GM12878 (cell line): ENCODE measurements at regions not wholly inside any gene's neighbourhood (a gene's known extent, or its start where the extent isn't known, plus 50 kb on each side); places are given as distances from the start of the nearest gene placed in this dataset.

Experiments
- BACH1 ChIP-seq: fragments of 450-650 bp; IDR thresholded peaks from 2 replicates; pipeline ENCODE4 v1.6.1; 2017; ENCODE audit warnings: mild to moderate bottlenecking, borderline replicate concordance
- BCL11A ChIP-seq: IDR thresholded peaks from 2 replicates; pipeline ENCODE4 v1.6.1; 2011; ENCODE audit warnings: low read depth, low read length
- EGR1 ChIP-seq, 2 experiments: IDR thresholded peaks; 1 replicate in 1 of 2; 2 replicates in 1 of 2; pipeline ENCODE4 v1.6.1; 2011 to 2012; ENCODE audit warnings: low read depth in 2 of 2, low read length in 2 of 2, borderline replicate concordance in 1 of 2, mild to moderate bottlenecking in 1 of 2, moderate library complexity in 1 of 2
- HCFC1 ChIP-seq: fragments of 150-350 bp; IDR thresholded peaks from 2 replicates; pipeline ENCODE4 v1.6.1; 2014; ENCODE audit warnings: low read length
- IKZF1 ChIP-seq: fragments of 450-650 bp; conservative IDR thresholded peaks from 2 replicates; pipeline ENCODE4 v1.6.1; 2017; ENCODE audit warnings: antibody characterized with exemption, mild to moderate bottlenecking
- IRF4 ChIP-seq: IDR thresholded peaks from 2 replicates; pipeline ENCODE4 v1.6.1; 2011; ENCODE audit warnings: low read depth, low read length
- KDM1A ChIP-seq: fragments of 200-600 bp; sonication (generic); IDR thresholded peaks from 2 replicates; pipeline ENCODE4 v1.6.1; 2016; ENCODE audit warnings: borderline replicate concordance
- MTA2 ChIP-seq: fragments of 450-650 bp; IDR thresholded peaks from 2 replicates; pipeline ENCODE4 v1.6.1; 2016; ENCODE audit warnings: low read depth, mild to moderate bottlenecking, moderate library complexity
- NR2F1 ChIP-seq: fragments of 450-650 bp; conservative IDR thresholded peaks from 2 replicates; pipeline ENCODE4 v1.6.1; 2017; ENCODE audit warnings: mild to moderate bottlenecking
- RAD21 ChIP-seq: IDR thresholded peaks from 2 replicates; pipeline ENCODE4 v1.6.1; 2011; ENCODE audit warnings: mild to moderate bottlenecking, low read depth, low read length, moderate library complexity; ENCODE audit not compliant: insufficient read depth
- SIX5 ChIP-seq: IDR thresholded peaks from 2 replicates; pipeline ENCODE4 v1.6.1; 2011; ENCODE audit warnings: mild to moderate bottlenecking, low read depth, low read length, moderate library complexity; ENCODE audit not compliant: severe bottlenecking
- SP1 ChIP-seq: IDR thresholded peaks from one replicate; pipeline ENCODE4 v1.6.1; 2011; ENCODE audit warnings: low read depth, low read length
- SUPT20H ChIP-seq: IDR thresholded peaks from 2 replicates; pipeline ENCODE4 v1.6.1; 2011; ENCODE audit warnings: low read depth, mild to moderate bottlenecking, low read length, moderate library complexity, borderline replicate concordance; ENCODE audit not compliant: control insufficient read depth
- TCF7 ChIP-seq: IDR thresholded peaks from 2 replicates; pipeline ENCODE4 v1.6.1; 2014; ENCODE audit warnings: antibody characterized with exemption, borderline replicate concordance
- ZZZ3 ChIP-seq: IDR thresholded peaks from 2 replicates; pipeline ENCODE4 v1.6.1; 2011; ENCODE audit warnings: low read depth; ENCODE audit not compliant: control insufficient read depth, insufficient read length
- TF ChIP-seq, protein P1 (sequence below): fragments of 450-650 bp; formaldehyde crosslinking; IDR thresholded peaks from 2 replicates; pipeline ENCODE4 v1.4.0; 2020; ENCODE audit warnings: mild to moderate bottlenecking, moderate library complexity
- TF ChIP-seq, protein P2 (sequence below): fragments of 450-650 bp; IDR thresholded peaks from 2 replicates; pipeline ENCODE4 v1.6.1; 2016; ENCODE audit warnings: mild to moderate bottlenecking, moderate library complexity, borderline replicate concordance
- TF ChIP-seq, protein P3 (sequence below): IDR thresholded peaks from 2 replicates; pipeline ENCODE4 v1.6.1; 2011; ENCODE audit warnings: low read depth, low read length, improper control_type of control experiment, borderline replicate concordance
- TF ChIP-seq, protein P4 (sequence below): fragments of 450-650 bp; IDR thresholded peaks from 2 replicates; pipeline ENCODE4 v1.6.1; 2018; ENCODE audit warnings: borderline replicate concordance, mild to moderate bottlenecking; ENCODE audit not compliant: partially characterized antibody

DNA sequence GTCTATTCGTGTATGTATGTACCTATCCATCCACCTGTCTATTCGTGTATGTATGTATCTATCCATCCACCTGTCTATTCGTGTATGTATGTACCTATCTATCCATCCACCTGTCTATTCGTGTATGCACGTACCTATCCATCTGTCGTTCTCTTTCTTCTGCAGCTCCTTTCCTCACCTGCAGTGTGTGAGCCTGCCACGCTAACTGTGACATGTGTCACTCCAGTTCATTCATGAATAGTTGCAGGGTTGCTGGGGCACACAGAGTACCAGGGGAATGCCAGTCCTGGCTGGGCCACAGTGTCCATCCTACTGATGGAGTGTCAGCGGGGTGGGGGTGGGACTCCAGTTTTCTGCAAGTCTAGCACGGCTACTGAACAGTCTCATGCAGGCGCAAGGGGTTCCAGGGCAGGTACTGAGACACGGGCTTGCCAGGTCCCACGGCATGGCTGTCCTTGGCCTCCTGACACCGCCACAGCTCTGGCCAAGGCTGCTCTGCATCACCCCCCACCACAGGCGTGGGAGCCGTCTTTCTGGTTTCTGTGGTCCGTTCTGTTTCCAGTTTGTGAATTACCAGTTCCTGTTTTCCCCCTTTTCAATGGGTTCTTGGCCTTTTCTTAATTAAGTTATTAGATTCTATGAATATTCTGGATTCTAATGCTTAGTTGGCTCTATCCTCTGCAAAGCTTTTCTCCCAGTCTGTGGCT lies 88.8 kb upstream of the CLDN5 start (continued):
- TF ChIP-seq, protein P1, sequence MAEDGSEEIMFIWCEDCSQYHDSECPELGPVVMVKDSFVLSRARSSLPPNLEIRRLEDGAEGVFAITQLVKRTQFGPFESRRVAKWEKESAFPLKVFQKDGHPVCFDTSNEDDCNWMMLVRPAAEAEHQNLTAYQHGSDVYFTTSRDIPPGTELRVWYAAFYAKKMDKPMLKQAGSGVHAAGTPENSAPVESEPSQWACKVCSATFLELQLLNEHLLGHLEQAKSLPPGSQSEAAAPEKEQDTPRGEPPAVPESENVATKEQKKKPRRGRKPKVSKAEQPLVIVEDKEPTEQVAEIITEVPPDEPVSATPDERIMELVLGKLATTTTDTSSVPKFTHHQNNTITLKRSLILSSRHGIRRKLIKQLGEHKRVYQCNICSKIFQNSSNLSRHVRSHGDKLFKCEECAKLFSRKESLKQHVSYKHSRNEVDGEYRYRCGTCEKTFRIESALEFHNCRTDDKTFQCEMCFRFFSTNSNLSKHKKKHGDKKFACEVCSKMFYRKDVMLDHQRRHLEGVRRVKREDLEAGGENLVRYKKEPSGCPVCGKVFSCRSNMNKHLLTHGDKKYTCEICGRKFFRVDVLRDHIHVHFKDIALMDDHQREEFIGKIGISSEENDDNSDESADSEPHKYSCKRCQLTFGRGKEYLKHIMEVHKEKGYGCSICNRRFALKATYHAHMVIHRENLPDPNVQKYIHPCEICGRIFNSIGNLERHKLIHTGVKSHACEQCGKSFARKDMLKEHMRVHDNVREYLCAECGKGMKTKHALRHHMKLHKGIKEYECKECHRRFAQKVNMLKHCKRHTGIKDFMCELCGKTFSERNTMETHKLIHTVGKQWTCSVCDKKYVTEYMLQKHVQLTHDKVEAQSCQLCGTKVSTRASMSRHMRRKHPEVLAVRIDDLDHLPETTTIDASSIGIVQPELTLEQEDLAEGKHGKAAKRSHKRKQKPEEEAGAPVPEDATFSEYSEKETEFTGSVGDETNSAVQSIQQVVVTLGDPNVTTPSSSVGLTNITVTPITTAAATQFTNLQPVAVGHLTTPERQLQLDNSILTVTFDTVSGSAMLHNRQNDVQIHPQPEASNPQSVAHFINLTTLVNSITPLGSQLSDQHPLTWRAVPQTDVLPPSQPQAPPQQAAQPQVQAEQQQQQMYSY (CRISPR knock-in tag) = no peak
- no peak for TF ChIP-seq BACH1
- TF ChIP-seq, protein P2, sequence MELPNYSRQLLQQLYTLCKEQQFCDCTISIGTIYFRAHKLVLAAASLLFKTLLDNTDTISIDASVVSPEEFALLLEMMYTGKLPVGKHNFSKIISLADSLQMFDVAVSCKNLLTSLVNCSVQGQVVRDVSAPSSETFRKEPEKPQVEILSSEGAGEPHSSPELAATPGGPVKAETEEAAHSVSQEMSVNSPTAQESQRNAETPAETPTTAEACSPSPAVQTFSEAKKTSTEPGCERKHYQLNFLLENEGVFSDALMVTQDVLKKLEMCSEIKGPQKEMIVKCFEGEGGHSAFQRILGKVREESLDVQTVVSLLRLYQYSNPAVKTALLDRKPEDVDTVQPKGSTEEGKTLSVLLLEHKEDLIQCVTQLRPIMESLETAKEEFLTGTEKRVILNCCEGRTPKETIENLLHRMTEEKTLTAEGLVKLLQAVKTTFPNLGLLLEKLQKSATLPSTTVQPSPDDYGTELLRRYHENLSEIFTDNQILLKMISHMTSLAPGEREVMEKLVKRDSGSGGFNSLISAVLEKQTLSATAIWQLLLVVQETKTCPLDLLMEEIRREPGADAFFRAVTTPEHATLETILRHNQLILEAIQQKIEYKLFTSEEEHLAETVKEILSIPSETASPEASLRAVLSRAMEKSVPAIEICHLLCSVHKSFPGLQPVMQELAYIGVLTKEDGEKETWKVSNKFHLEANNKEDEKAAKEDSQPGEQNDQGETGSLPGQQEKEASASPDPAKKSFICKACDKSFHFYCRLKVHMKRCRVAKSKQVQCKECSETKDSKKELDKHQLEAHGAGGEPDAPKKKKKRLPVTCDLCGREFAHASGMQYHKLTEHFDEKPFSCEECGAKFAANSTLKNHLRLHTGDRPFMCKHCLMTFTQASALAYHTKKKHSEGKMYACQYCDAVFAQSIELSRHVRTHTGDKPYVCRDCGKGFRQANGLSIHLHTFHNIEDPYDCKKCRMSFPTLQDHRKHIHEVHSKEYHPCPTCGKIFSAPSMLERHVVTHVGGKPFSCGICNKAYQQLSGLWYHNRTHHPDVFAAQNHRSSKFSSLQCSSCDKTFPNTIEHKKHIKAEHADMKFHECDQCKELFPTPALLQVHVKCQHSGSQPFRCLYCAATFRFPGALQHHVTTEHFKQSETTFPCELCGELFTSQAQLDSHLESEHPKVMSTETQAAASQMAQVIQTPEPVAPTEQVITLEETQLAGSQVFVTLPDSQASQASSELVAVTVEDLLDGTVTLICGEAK = no peak
- TF ChIP-seq KDM1A = no peak
- 0 out of 2 replicates have a peak, but pooled peaks have one; percentile 18 for TF ChIP-seq NR2F1
- no peak for TF ChIP-seq ZZZ3
- no peak for TF ChIP-seq RAD21
- 0 out of 2 replicates have a peak, but pooled peaks have one; percentile 17 for TF ChIP-seq MTA2
- TF ChIP-seq TCF7 = no peak
- TF ChIP-seq, protein P3, sequence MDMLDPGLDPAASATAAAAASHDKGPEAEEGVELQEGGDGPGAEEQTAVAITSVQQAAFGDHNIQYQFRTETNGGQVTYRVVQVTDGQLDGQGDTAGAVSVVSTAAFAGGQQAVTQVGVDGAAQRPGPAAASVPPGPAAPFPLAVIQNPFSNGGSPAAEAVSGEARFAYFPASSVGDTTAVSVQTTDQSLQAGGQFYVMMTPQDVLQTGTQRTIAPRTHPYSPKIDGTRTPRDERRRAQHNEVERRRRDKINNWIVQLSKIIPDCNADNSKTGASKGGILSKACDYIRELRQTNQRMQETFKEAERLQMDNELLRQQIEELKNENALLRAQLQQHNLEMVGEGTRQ = no peak
- TF ChIP-seq SUPT20H = no peak
- TF ChIP-seq SP1 = no peak
- TF ChIP-seq IKZF1 = peak; percentile 41; the same call in 1 of the 2 replicates
- TF ChIP-seq BCL11A = no peak
- TF ChIP-seq HCFC1 = no peak
- 0 out of 2 replicates have a peak, but pooled peaks have one; percentile 14 for TF ChIP-seq IRF4
- TF ChIP-seq, protein P4, sequence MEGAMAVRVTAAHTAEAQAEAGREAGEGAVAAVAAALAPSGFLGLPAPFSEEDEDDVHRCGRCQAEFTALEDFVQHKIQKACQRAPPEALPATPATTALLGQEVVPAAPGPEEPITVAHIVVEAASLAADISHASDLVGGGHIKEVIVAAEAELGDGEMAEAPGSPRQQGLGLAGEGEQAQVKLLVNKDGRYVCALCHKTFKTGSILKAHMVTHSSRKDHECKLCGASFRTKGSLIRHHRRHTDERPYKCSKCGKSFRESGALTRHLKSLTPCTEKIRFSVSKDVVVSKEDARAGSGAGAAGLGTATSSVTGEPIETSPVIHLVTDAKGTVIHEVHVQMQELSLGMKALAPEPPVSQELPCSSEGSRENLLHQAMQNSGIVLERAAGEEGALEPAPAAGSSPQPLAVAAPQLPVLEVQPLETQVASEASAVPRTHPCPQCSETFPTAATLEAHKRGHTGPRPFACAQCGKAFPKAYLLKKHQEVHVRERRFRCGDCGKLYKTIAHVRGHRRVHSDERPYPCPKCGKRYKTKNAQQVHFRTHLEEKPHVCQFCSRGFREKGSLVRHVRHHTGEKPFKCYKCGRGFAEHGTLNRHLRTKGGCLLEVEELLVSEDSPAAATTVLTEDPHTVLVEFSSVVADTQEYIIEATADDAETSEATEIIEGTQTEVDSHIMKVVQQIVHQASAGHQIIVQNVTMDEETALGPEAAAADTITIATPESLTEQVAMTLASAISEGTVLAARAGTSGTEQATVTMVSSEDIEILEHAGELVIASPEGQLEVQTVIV = no peak
- no peak for TF ChIP-seq EGR1 (IDR thresholded peaks at IDR 0.05; ENCODE audit: borderline replicate concordance in 1 of 2, low read depth in 2 of 2, low read length in 2 of 2)
- no peak for TF ChIP-seq SIX5
